ENCODE measurements at regions not wholly inside any gene's neighbourhood (a gene's known extent, or its start where the extent isn't known, plus 50 kb on each side); places are given as distances from the start of the nearest gene placed in this dataset.

GRCh38 chr9:75609401-75609800 is 281.1 kb upstream of the PCSK5 start:
- intact Hi-C loops (cut with micrococcal nuclease): no loop called here

GRCh38 chr9:75610246-75610645 is 280.2 kb upstream of the PCSK5 start:
- intact Hi-C loops (cut with micrococcal nuclease): no loop called here

- intact Hi-C loops (cut with micrococcal nuclease): no loop called here
These were observed 278.3 kb upstream of the PCSK5 start for GRCh38 chr9:75612205-75612604.

GRCh38 chr9:75612754-75613153 is 277.7 kb upstream of the PCSK5 start:
- intact Hi-C loops (cut with micrococcal nuclease): no loop called here

- intact Hi-C loops (cut with micrococcal nuclease): no loop called here
These were observed 275.2 kb upstream of the PCSK5 start for GRCh38 chr9:75615284-75615683.

GRCh38 chr9:75616052-75616451 is 274.4 kb upstream of the PCSK5 start:
- intact Hi-C loops (cut with micrococcal nuclease): no loop called here

- intact Hi-C loops (cut with micrococcal nuclease): no loop called here
These were observed 273.5 kb upstream of the PCSK5 start for GRCh38 chr9:75616841-75617566.

GRCh38 chr9:75623462-75623861 is 267.0 kb upstream of the PCSK5 start:
- intact Hi-C loops (cut with micrococcal nuclease): no loop called here

- intact Hi-C loops (cut with micrococcal nuclease): no loop called here
These were observed 265.5 kb upstream of the PCSK5 start for GRCh38 chr9:75624998-75625397.

GRCh38 chr9:75626860-75627259 is 263.6 kb upstream of the PCSK5 start:
- intact Hi-C loops (cut with micrococcal nuclease): no loop called here

- intact Hi-C loops (cut with micrococcal nuclease): no loop called here
These were observed 261.5 kb upstream of the PCSK5 start for GRCh38 chr9:75628952-75629351.

- intact Hi-C loops (cut with micrococcal nuclease): no loop called here
These were observed 256.9 kb upstream of the PCSK5 start for GRCh38 chr9:75633451-75634057.

- intact Hi-C loops (cut with micrococcal nuclease): no loop called here
These were observed 253.9 kb upstream of the PCSK5 start for GRCh38 chr9:75636427-75637045.

GRCh38 chr9:75639971-75640610 is 250.4 kb upstream of the PCSK5 start:
- intact Hi-C loops (cut with micrococcal nuclease): no loop called here

GRCh38 chr9:75642522-75642921 is 248.0 kb upstream of the PCSK5 start:
- intact Hi-C loops (cut with micrococcal nuclease): no loop called here

GRCh38 chr9:75644649-75645048 is 245.8 kb upstream of the PCSK5 start:
- intact Hi-C loops (cut with micrococcal nuclease): no loop called here

- intact Hi-C loops (cut with micrococcal nuclease): no loop called here
These were observed 242.4 kb upstream of the PCSK5 start for GRCh38 chr9:75648034-75648433.

- intact Hi-C loops (cut with micrococcal nuclease): no loop called here
These were observed 241.4 kb upstream of the PCSK5 start for GRCh38 chr9:75649060-75649459.

GRCh38 chr9:75651709-75652108 is 238.8 kb upstream of the PCSK5 start:
- intact Hi-C loops (cut with micrococcal nuclease): no loop called here

GRCh38 chr9:75653335-75653734 is 237.1 kb upstream of the PCSK5 start:
- intact Hi-C loops (cut with micrococcal nuclease): no loop called here

GRCh38 chr9:75653750-75654149 is 236.7 kb upstream of the PCSK5 start:
- intact Hi-C loops (cut with micrococcal nuclease): no loop called here

- intact Hi-C loops (cut with micrococcal nuclease): no loop called here
These were observed 233.5 kb upstream of the PCSK5 start for GRCh38 chr9:75657015-75657414.

Data from T-helper 1 cell treated with Interleukin-12 subunit alpha and Interleukin-12 subunit beta and Interleukin-4 antibody, amounts not matched to agents 30 ng/mL and 1 ng/mL, for 36 hours (primary cell).